ENCODE measurements at regions not wholly inside any gene's neighbourhood (a gene's known extent, or its start where the extent isn't known, plus 50 kb on each side); places are given as distances from the start of the nearest gene placed in this dataset.

GRCh38 chr10:111498560-111498959 lies 421.7 kb downstream of the ADRA2A start:
- 61 to 76% (median 68%) methylated on average over 1 of the region's 1 CpG for WGBS, 3 donors
- Histone ChIP-seq H3K9me3 (no peaks in the 10 kb centered on the region), H3K4me1 (ENCODE audit: insufficient read depth) (no peaks in the 10 kb centered on the region), H3K36me3 (no peaks in the 10 kb centered on the region), H3K27ac (no peak overlapping the region), H3K27me3 (no peaks in the 10 kb centered on the region), H3K4me3 (no peak overlapping the region)
- DNase-seq, result no peak
- intact Hi-C loops (cut with DNase I), result loop anchor here in 1 of 4 donors (2.0 kb wide), 1 partner anchor 48 kb away; no protein-coding TSS in a partner anchor
- TF ChIP-seq POLR2A (IDR thresholded peaks at IDR 0.05), result no peak
- TF ChIP-seq EP300 (IDR thresholded peaks at IDR 0.05), result no peak
- no peak for TF ChIP-seq CTCF (IDR thresholded peaks at IDR 0.05)

- H3K27ac ChIP-seq, result no peak overlapping the region
- intact Hi-C loops (cut with DNase I), result no loop called here
- no peak overlapping the region for H3K4me3 ChIP-seq
- no peaks in the 10 kb centered on the region for H3K4me1 ChIP-seq (ENCODE audit: insufficient read depth)
- no peak for TF ChIP-seq CTCF (IDR thresholded peaks at IDR 0.05)
- TF ChIP-seq POLR2A (IDR thresholded peaks at IDR 0.05), result no peak
- no peak for TF ChIP-seq EP300 (IDR thresholded peaks at IDR 0.05)
- no peaks in the 10 kb centered on the region for H3K27me3 ChIP-seq
- no peak for DNase-seq
- no peaks in the 10 kb centered on the region for H3K9me3 ChIP-seq
- H3K36me3 ChIP-seq, result no peaks in the 10 kb centered on the region
Observed at GRCh38 chr10:111504376-111504775, 427.5 kb downstream of the ADRA2A start.

GRCh38 chr10:111506266-111507034 lies 429.6 kb downstream of the ADRA2A start:
- TF ChIP-seq EP300 (IDR thresholded peaks at IDR 0.05), result no peak
- no peak for TF ChIP-seq CTCF (IDR thresholded peaks at IDR 0.05)
- no peak for TF ChIP-seq POLR2A (IDR thresholded peaks at IDR 0.05)
- DNase-seq, result no peak
- Histone ChIP-seq H3K9me3 (no peaks in the 10 kb centered on the region), H3K4me3 (no peak overlapping the region), H3K27me3 (no peaks in the 10 kb centered on the region), H3K36me3 (no peaks in the 10 kb centered on the region), H3K4me1 (ENCODE audit: insufficient read depth) (no peaks in the 10 kb centered on the region), H3K27ac (no peak overlapping the region)
- intact Hi-C loops (cut with DNase I), result no loop called here
- WGBS, 3 donors, result 24 to 33% (median 28%) methylated on average over 3 of the region's 3 CpGs

GRCh38 chr10:111511751-111512150 lies 434.9 kb downstream of the ADRA2A start:
- Histone ChIP-seq H3K27ac (no peak overlapping the region), H3K27me3 (no peaks in the 10 kb centered on the region), H3K4me3 (no peak overlapping the region), H3K4me1 (ENCODE audit: insufficient read depth) (no peaks in the 10 kb centered on the region), H3K36me3 (no peaks in the 10 kb centered on the region), H3K9me3 (no peaks in the 10 kb centered on the region)
- TF ChIP-seq CTCF (IDR thresholded peaks at IDR 0.05) (no peak), POLR2A (IDR thresholded peaks at IDR 0.05) (no peak)
- intact Hi-C loops (cut with DNase I), result no loop called here
- DNase-seq, result no peak
- WGBS, 3 donors, result 91 to 97% (median 96%) methylated on average over 1 of the region's 1 CpG
